PFSK-1 (cell line): ENCODE measurements at regions not wholly inside any gene's neighbourhood (a gene's known extent, or its start where the extent isn't known, plus 50 kb on each side); places are given as distances from the start of the nearest gene placed in this dataset.

Experiments used
- FOXP2 ChIP-seq: optimal IDR thresholded peaks from 2 replicates; pipeline ENCODE3; 2011; ENCODE audit warnings: borderline replicate concordance, control low read depth, inconsistent platforms; ENCODE audit not compliant: insufficient read depth; ENCODE audit errors: extremely low read length, extremely low read depth
- POLR2AphosphoS5 ChIP-seq: IDR thresholded peaks from 2 replicates; pipeline ENCODE4 v1.6.1; 2012; ENCODE audit warnings: low read depth, mild to moderate bottlenecking, control low read depth, low read length, moderate library complexity
- REST ChIP-seq, 2 experiments: IDR thresholded peaks; 2 replicates each; pipeline versions ENCODE4 v1.6.1 to v1.8.0; 2011 to 2012; ENCODE audit warnings: low read depth in 2 of 2, low read length in 2 of 2, control low read depth in 1 of 2, inconsistent platforms in 1 of 2, mild to moderate bottlenecking in 1 of 2, moderate library complexity in 1 of 2; ENCODE audit not compliant: insufficient read depth in 1 of 2
- SIN3A ChIP-seq: IDR thresholded peaks from 2 replicates; pipeline ENCODE4 v1.6.1; 2012; ENCODE audit warnings: mild to moderate bottlenecking, low read length, moderate library complexity, borderline replicate concordance; ENCODE audit not compliant: insufficient read depth
- TAF1 ChIP-seq: IDR thresholded peaks from 2 replicates; pipeline ENCODE4 v1.6.1; 2012; ENCODE audit warnings: low read length, control low read depth, borderline replicate concordance; ENCODE audit not compliant: insufficient read depth

DNA sequence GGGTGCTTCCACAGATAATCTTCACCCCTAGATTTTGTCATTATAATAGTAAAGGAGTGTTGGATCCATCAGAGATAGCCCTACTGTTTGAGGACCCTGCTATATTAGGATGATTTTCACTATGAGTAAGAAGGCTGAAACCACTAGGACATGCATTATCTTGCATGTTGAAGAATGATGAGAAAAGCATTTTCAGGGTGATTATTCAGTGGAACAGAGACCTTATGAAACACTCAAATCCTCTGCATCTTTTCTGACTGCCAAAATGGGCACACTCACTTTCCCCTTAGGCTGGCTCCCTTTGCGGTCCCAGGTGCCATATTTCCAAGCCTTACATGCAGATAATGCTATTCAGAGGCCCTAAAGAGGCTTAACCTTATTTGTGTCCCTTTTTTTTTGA is 296.9 kb downstream of the RND3 start:
- TF ChIP-seq TAF1 (no peak), REST (IDR thresholded peaks at IDR 0.05; ENCODE audit: insufficient read depth in 1 of 2, low read depth in 2 of 2, low read length in 2 of 2) (no peak), FOXP2 (no peak), POLR2AphosphoS5 (no peak), SIN3A (no peak)

DNA sequence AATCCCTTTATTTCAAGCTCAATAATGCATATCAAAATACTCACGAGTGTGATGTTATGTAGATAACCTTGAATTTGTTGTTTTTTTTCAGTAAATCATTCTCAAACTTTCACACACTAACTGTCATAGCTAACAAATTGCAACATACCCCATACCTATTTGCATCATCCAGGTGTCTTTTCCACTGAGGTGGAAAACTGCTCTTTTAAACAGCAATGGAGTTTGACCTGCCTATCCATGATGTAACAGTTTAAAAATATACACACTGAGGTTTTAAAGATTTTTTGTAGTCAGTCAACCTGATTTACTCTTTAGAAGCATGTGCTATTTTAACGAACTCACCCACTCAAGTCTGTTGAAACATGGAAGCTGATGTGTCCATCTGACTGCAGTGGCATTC is 298.7 kb downstream of the RND3 start:
- no peak for TF ChIP-seq SIN3A
- no peak for TF ChIP-seq TAF1
- TF ChIP-seq FOXP2 = no peak
- TF ChIP-seq REST (IDR thresholded peaks at IDR 0.05; ENCODE audit: insufficient read depth in 1 of 2, low read depth in 2 of 2, low read length in 2 of 2) = no peak
- TF ChIP-seq POLR2AphosphoS5 = no peak

GRCh38 chr2:150188177-150188576 is 299.3 kb downstream of the RND3 start:
- TF ChIP-seq REST (IDR thresholded peaks at IDR 0.05; ENCODE audit: insufficient read depth in 1 of 2, low read depth in 2 of 2, low read length in 2 of 2) (no peak), FOXP2 (no peak), TAF1 (no peak), SIN3A (no peak), POLR2AphosphoS5 (no peak)

DNA sequence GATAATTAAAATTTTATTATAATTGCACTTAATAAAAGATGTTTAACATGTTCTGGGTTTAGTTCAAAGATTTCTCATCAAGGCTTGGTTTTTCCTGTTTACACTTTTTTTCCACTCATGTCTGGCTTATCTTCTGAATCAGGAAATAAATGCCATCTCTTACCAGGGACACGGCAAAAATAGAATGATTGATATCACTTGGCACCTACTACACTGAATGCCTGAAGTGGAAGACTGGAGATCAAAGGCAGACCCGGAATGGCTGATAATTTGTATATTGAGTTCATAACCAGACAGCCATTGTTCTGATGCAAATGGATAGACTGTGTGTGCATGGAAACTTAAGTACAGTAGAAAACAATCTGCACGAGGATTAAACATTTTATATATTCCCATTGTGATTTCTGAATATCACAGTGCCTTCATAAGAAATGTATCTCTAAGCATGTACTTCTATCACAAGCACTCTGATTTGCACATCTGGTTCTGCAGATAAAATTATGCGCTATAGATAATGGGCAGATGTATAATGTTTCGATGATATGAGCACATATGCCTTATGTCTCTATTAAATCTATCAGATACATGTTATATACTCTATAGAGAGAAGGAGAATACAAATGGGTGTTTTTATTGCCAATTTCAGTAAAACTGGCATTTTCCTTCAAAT is 304.8 kb downstream of the RND3 start:
- TF ChIP-seq FOXP2 = no peak
- no peak for TF ChIP-seq TAF1
- no peak for TF ChIP-seq SIN3A
- no peak for TF ChIP-seq REST (IDR thresholded peaks at IDR 0.05; ENCODE audit: insufficient read depth in 1 of 2, low read depth in 2 of 2, low read length in 2 of 2)
